Loucy (cell line): ENCODE measurements at regions not wholly inside any gene's neighbourhood (a gene's known extent, or its start where the extent isn't known, plus 50 kb on each side); places are given as distances from the start of the nearest gene placed in this dataset.

Experiments used
- H2AFZ ChIP-seq: fragments of 200-600 bp; sonication (generic); 2 replicates; pipeline ENCODE4 v1.6.0; 2016; ENCODE audit warnings: antibody characterized with exemption, mild to moderate bottlenecking, low read length, moderate library complexity
- H3F3A ChIP-seq: fragments of 200-600 bp; 2 replicates; pipeline ENCODE4 v1.6.0; 2016; ENCODE audit warnings: antibody characterized with exemption, low read depth, mild to moderate bottlenecking
- H3K27me3 ChIP-seq: fragments of 200-600 bp; sonication (generic); 2 replicates; pipeline ENCODE4 v1.6.1; 2014; ENCODE audit warnings: low read length, mild to moderate bottlenecking; ENCODE audit not compliant: insufficient read depth, poor library complexity, severe bottlenecking
- H3K36me3 ChIP-seq: fragments of 200-600 bp; sonication (generic); 2 replicates; pipeline ENCODE4 v1.6.1; 2016; ENCODE audit warnings: low read length; ENCODE audit not compliant: insufficient read depth
- H3K4me1 ChIP-seq: fragments of 200-600 bp; sonication (generic); 2 replicates; pipeline ENCODE4 v1.5.1; 2014; ENCODE audit warnings: low read length, mild to moderate bottlenecking; ENCODE audit not compliant: insufficient read depth, poor library complexity, severe bottlenecking
- H3K4me2 ChIP-seq: fragments of 200-600 bp; sonication (generic); 2 replicates; pipeline ENCODE4 v1.6.0; 2014; ENCODE audit warnings: antibody characterized with exemption, low read length, low read depth, mild to moderate bottlenecking; ENCODE audit not compliant: poor library complexity, severe bottlenecking
- H3K4me3 ChIP-seq: fragments of 200-600 bp; sonication (generic); 2 replicates; pipeline ENCODE4 v1.5.1; 2014; ENCODE audit warnings: low read length, mild to moderate bottlenecking, mixed read lengths; ENCODE audit not compliant: poor library complexity, severe bottlenecking
- H3K79me2 ChIP-seq: fragments of 200-600 bp; sonication (generic); 2 replicates; pipeline ENCODE4 v1.6.1; 2014; ENCODE audit warnings: low read length; ENCODE audit not compliant: insufficient read depth
- H3K9ac ChIP-seq: fragments of 200-600 bp; sonication (generic); 2 replicates; pipeline ENCODE4 v1.6.0; 2014; ENCODE audit warnings: mild to moderate bottlenecking, low read depth, low read length, moderate library complexity; ENCODE audit not compliant: poor library complexity, severe bottlenecking
- H3K9me2 ChIP-seq: fragments of 200-600 bp; sonication (generic); replicated peaks from 2 replicates; pipeline ENCODE4 v1.6.1; 2016; ENCODE audit warnings: low read depth, low read length, mixed read lengths
- H3K9me3 ChIP-seq: fragments of 200-600 bp; sonication (generic); 2 replicates; pipeline ENCODE4 v1.6.1; 2014; ENCODE audit warnings: mild to moderate bottlenecking, antibody characterized with exemption, low read length, low read depth; ENCODE audit not compliant: insufficient read depth
- H4K20me1 ChIP-seq: fragments of 200-600 bp; sonication (generic); 2 replicates; pipeline ENCODE4 v1.6.0; 2014; ENCODE audit warnings: antibody characterized with exemption, low read length, mild to moderate bottlenecking; ENCODE audit not compliant: insufficient read depth, poor library complexity, severe bottlenecking
- CTCF ChIP-seq: fragments of 200-600 bp; sonication (generic); conservative IDR thresholded peaks from 2 replicates; pipeline ENCODE4 v1.5.1; 2014; ENCODE audit warnings: mild to moderate bottlenecking, antibody characterized with exemption, low read length
- EZH2phosphoT487 ChIP-seq: fragments of 200-600 bp; IDR thresholded peaks from 2 replicates; pipeline ENCODE4 v1.6.1; 2018; ENCODE audit warnings: antibody characterized with exemption, mild to moderate bottlenecking, moderate library complexity, borderline replicate concordance

GRCh38 chr3:168552251-168552650, 456.5 kb upstream of the GOLIM4 start:
- Histone ChIP-seq H3K36me3 (no peaks in the 10 kb centered on the region), H3K4me3 (no peak overlapping the region), H3K9me3 (no peaks in the 10 kb centered on the region), H3K9ac (no peak overlapping the region), H3K27me3 (no peaks in the 10 kb centered on the region), H3K4me2 (no peak overlapping the region), H4K20me1 (no peaks in the 10 kb centered on the region), H3K79me2 (no peaks in the 10 kb centered on the region), H2AFZ (no peak overlapping the region), H3K9me2 (no peaks in the 10 kb centered on the region), H3K4me1 (no peaks in the 10 kb centered on the region), H3F3A (no peaks in the 10 kb centered on the region)
- TF ChIP-seq EZH2phosphoT487 (no peak), CTCF (no peak)

- H3F3A ChIP-seq: no peaks in the 10 kb centered on the region
- no peak overlapping the region for H3K9ac ChIP-seq
- no peaks in the 10 kb centered on the region for H3K27me3 ChIP-seq
- H4K20me1 ChIP-seq: no peaks in the 10 kb centered on the region
- no peaks in the 10 kb centered on the region for H3K79me2 ChIP-seq
- no peak overlapping the region for H3K4me2 ChIP-seq
- H3K9me2 ChIP-seq: no peaks in the 10 kb centered on the region
- TF ChIP-seq EZH2phosphoT487 (no peak), CTCF (no peak)
- no peaks in the 10 kb centered on the region for H3K9me3 ChIP-seq
- H3K4me3 ChIP-seq: no peak overlapping the region
- no peaks in the 10 kb centered on the region for H3K36me3 ChIP-seq
- no peak overlapping the region for H2AFZ ChIP-seq
- no peaks in the 10 kb centered on the region for H3K4me1 ChIP-seq
Measured at GRCh38 chr3:168548719-168549118, 453.0 kb upstream of the GOLIM4 start.

- no peak overlapping the region for H3K4me2 ChIP-seq
- no peaks in the 10 kb centered on the region for H3F3A ChIP-seq
- H2AFZ ChIP-seq: no peak overlapping the region
- H3K9me3 ChIP-seq: no peaks in the 10 kb centered on the region
- H4K20me1 ChIP-seq: no peaks in the 10 kb centered on the region
- H3K4me3 ChIP-seq: no peak overlapping the region
- no peaks in the 10 kb centered on the region for H3K27me3 ChIP-seq
- TF ChIP-seq CTCF (no peak), EZH2phosphoT487 (no peak)
- no peaks in the 10 kb centered on the region for H3K36me3 ChIP-seq
- no peaks in the 10 kb centered on the region for H3K9me2 ChIP-seq
- H3K4me1 ChIP-seq: no peaks in the 10 kb centered on the region
- no peaks in the 10 kb centered on the region for H3K79me2 ChIP-seq
- no peak overlapping the region for H3K9ac ChIP-seq
Measured at GRCh38 chr3:168546707-168547106, 451.0 kb upstream of the GOLIM4 start.
